ENCODE measurements at regions not wholly inside any gene's neighbourhood (a gene's known extent, or its start where the extent isn't known, plus 50 kb on each side); places are given as distances from the start of the nearest gene placed in this dataset.

DNA sequence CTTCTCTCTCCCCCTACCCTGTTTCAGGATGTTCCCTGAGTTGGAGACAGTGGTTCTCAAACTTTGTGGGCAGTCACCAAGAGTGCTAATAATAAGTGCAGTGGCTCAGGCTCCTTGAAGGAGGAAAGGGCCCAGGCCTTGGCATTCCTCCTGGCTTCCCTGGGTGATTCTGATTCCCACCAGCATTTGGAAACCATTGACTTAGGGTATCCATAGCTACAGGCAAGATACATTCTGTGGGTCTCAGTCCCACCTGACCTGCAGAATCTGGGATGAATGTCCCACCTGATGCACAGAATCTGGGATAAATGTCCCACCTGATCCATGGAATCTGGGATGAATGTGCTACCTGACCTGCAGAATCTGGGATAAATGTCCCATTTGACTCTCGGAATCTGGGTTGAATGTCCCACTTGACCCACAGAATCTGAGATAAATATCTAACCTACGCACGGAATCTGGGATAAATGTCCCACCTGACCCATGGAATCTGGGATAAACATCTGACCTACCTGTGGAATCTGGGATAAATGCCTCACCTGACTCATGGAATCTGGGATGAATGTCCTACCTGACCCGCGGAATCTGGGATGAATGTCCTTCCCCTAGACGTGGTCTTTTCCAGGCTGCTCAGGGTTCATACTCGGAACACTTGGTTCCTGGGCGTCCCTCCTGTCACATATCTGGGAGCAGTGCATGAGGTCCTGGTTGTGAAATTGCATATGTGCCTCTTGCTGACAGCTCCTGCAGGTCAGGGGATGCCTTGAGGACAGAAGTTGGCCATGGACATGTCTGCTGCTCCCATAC lies 136.7 kb upstream of the HS3ST2 start:
- H3K27ac Mint-ChIP-seq: no peak overlapping the region
- no peak for DNase-seq
- TF ChIP-seq, protein P1, sequence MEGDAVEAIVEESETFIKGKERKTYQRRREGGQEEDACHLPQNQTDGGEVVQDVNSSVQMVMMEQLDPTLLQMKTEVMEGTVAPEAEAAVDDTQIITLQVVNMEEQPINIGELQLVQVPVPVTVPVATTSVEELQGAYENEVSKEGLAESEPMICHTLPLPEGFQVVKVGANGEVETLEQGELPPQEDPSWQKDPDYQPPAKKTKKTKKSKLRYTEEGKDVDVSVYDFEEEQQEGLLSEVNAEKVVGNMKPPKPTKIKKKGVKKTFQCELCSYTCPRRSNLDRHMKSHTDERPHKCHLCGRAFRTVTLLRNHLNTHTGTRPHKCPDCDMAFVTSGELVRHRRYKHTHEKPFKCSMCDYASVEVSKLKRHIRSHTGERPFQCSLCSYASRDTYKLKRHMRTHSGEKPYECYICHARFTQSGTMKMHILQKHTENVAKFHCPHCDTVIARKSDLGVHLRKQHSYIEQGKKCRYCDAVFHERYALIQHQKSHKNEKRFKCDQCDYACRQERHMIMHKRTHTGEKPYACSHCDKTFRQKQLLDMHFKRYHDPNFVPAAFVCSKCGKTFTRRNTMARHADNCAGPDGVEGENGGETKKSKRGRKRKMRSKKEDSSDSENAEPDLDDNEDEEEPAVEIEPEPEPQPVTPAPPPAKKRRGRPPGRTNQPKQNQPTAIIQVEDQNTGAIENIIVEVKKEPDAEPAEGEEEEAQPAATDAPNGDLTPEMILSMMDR (IDR thresholded peaks at IDR 0.05): no peak
- H3K4me1 Mint-ChIP-seq (ENCODE audit: low read depth): no peaks in the 10 kb centered on the region
- H3K9me3 Mint-ChIP-seq: no peaks in the 10 kb centered on the region
- H3K36me3 Mint-ChIP-seq (ENCODE audit: low read depth): no peaks in the 10 kb centered on the region
- H3K4me3 Mint-ChIP-seq: no peak overlapping the region
- H3K27me3 Mint-ChIP-seq (ENCODE audit: insufficient read depth): no peaks in the 10 kb centered on the region; the same call in 1 of the 2 replicates

DNA sequence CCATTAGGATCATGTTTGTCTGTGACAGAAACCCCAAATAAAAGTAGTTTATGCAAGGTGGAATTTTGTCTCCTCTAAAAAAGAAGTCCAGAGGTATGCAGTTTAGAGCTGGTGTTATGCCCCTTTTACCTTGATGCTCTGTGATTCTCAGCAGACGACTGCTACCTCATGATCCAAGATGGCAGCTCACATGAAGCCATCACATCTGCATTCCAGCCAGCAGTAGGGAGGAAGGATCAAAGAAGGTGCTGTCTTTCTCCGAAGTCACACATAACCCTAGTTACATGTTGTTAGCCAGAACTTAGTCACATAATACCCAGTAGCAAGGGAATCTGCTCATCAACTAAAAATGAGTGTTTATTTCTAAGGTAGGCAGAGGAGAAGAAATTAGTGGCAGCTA lies 135.7 kb upstream of the HS3ST2 start:
- Mint-ChIP-seq H3K9me3 (no peaks in the 10 kb centered on the region), H3K36me3 (ENCODE audit: low read depth) (no peaks in the 10 kb centered on the region), H3K27ac (no peak overlapping the region), H3K27me3 (ENCODE audit: insufficient read depth) (peaks cover 3% of the 10 kb centered on the region), H3K4me3 (no peak overlapping the region), H3K4me1 (ENCODE audit: low read depth) (no peaks in the 10 kb centered on the region)
- TF ChIP-seq, protein P1 (IDR thresholded peaks at IDR 0.05): no peak
- no peak for DNase-seq

DNA sequence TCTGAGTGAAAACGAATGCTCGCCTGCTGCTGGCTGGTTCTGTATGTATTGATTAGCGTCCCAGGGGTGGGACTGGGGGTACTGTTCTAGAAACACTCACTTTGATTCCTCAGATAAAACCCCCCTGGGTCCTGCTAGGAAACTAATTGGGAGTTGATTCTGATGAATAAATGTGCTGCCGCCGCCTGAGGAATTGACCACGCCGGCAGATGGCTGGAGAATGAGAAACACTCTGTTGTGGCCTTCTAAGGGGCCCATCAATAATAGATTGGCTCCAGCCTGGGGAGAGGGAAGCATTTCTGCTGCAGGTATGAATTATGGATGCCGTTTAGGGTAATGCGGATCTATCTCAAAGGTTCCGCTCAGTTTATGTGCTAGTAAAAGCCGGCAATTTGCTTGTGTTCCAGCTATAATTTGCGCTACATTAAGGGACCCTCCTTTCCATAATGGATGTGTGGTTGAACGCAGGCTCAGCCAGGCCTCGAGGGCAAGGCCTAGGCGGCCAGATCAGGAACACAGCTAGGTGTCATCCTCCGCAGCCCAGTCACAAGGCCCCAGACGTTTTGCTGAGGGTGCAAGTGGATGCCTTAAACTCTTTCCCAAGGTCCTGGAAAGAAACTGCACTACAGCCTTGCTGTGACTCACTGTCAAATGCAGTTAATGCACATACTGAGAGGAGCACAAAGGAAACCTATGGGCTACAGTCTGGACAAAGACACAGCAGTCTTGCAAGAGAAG lies 132.2 kb upstream of the HS3ST2 start:
- no peak overlapping the region for H3K4me3 Mint-ChIP-seq
- no peak overlapping the region for H3K27ac Mint-ChIP-seq
- peaks cover 3% of the 10 kb centered on the region for H3K27me3 Mint-ChIP-seq (ENCODE audit: insufficient read depth)
- no peaks in the 10 kb centered on the region; the same call in 1 of the 2 replicates for H3K9me3 Mint-ChIP-seq
- TF ChIP-seq, protein P1 (IDR thresholded peaks at IDR 0.05): no peak
- no peak for DNase-seq
- peaks cover 21% of the 10 kb centered on the region for H3K4me1 Mint-ChIP-seq (ENCODE audit: low read depth)
- H3K36me3 Mint-ChIP-seq (ENCODE audit: low read depth): no peaks in the 10 kb centered on the region

DNA sequence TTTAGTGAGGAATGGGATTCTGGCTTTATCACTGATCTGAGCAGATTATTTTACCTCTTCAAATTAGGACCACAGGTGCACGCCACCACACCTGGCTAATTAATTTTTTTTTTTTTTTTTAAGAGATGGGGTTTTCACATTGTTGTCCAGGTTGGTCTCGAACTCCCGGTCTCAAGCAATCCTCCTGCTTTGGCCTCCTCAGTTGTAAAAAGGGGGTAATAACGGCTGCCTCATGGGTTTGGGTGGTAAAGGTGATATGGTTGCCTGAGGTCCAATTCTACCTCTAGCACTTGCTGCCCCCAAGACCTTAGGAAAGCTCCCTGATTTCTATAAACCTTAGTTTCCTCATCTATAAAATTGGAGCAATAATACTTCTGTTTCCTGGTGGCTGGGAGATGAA lies 130.7 kb upstream of the HS3ST2 start:
- no peak overlapping the region for H3K4me3 Mint-ChIP-seq
- peaks cover 4% of the 10 kb centered on the region for H3K36me3 Mint-ChIP-seq (ENCODE audit: low read depth)
- TF ChIP-seq, protein P1 (IDR thresholded peaks at IDR 0.05): no peak

DNA sequence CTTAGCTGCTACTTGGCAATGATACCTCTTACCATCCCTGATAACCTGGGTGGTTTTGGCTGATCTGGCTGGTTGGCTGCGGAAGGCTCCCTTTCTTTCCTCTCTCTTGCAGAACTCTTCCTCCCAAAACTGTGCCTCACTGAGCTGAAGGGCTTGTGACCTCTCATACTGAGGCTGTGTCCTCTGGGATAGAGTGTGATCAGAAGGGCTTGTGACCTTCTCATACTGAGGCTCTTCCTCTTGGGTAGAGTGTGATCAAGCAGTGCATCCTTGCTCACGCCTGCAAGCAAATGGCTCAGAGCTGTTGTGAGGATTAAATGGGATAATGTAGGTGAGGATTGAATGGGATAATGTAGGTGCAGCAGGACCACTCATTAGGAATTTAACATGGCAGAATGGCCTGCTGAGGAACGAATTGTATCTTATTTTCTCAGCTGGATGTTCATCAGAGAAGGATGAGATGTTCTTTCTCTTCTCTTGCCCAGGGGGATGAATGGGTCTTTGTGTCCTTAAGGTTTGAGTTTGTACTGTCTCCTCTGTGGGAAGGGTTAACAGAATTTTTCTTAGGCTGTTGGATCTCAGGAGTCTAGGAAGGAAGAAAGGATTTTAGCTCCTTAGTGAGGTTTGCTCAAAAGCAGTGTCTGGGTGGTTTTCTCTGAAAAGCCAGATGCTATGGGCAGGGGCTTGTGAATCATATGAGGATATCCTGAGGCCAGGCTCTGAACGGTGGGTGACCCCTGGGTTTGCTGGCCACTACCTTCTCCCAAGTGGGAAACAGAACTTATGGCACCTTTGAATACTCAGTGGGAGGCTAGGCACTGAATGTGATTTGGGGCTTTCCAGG lies 130.0 kb upstream of the HS3ST2 start:
- no peak for DNase-seq
- H3K4me1 Mint-ChIP-seq (ENCODE audit: low read depth): peaks cover 21% of the 10 kb centered on the region
- H3K9me3 Mint-ChIP-seq: peaks cover 5% of the 10 kb centered on the region
- no peak overlapping the region for H3K27ac Mint-ChIP-seq
- H3K4me3 Mint-ChIP-seq: no peak overlapping the region
- H3K36me3 Mint-ChIP-seq (ENCODE audit: low read depth): peaks cover 4% of the 10 kb centered on the region
- TF ChIP-seq, protein P1 (IDR thresholded peaks at IDR 0.05): no peak
- peaks cover 3% of the 10 kb centered on the region; the same call in 1 of the 2 replicates for H3K27me3 Mint-ChIP-seq (ENCODE audit: insufficient read depth)

More for the DNA sequence above, 130.7 kb upstream of the HS3ST2 start:
- Mint-ChIP-seq H3K27me3 (ENCODE audit: insufficient read depth) (peaks cover 3% of the 10 kb centered on the region; the same call in 1 of the 2 replicates), H3K27ac (no peak overlapping the region), H3K9me3 (peaks cover 5% of the 10 kb centered on the region), H3K4me1 (ENCODE audit: low read depth) (peaks cover 21% of the 10 kb centered on the region)
- DNase-seq: no peak

All from HFFc6 (cell line).